ENCODE measurements at regions not wholly inside any gene's neighbourhood (a gene's known extent, or its start where the extent isn't known, plus 50 kb on each side); places are given as distances from the start of the nearest gene placed in this dataset.

DNA sequence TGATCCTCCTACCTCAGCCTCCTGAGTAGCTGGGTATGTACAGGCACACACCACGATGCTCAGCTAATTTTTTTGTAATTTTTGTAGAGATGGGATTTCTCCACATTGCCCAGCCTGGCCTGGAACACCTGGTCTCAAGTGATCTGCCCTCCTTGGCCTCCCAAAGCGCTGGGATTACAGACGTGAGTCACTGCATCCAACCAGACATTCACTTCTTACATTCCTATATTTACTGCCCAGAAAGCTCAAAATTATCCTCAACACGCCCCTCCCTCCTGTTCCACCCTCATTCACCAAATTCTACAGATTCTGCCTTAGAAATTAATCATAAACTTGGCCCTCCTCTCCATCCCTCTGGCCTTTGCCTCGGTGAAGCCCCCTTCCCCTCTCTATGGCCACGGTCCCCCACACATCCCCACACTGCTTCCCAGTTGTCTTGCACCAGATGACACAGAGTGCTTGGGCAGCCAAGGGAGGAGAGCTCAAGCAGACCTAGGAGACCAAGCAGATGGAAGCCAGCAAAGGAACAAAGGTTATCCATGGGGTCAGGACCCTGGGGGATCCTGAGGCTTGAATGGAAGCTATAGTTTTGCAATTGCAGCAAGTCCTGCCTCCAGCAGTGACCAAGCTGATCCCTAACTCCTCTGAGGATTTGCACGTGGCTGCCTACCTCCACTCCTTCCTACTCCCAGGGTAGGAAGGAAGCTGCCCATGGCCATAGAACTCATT lies 213.2 kb upstream of the FOXN3 start:
- no peak for TF ChIP-seq POLR2A (IDR thresholded peaks at IDR 0.05)
- no peak for TF ChIP-seq CTCF (IDR thresholded peaks at IDR 0.05)

Data from tibial nerve (tissue), 3 donors.